HG03521 (cell line): ENCODE measurements at regions not wholly inside any gene's neighbourhood (a gene's known extent, or its start where the extent isn't known, plus 50 kb on each side); places are given as distances from the start of the nearest gene placed in this dataset.

Source experiments
- ATAC-seq: cut with Tn5 transposase; IDR thresholded peaks from one replicate; pipeline ENCODE4 v1.9.1; 2021; ENCODE audit warnings: mild to moderate bottlenecking, moderate library complexity; ENCODE audit not compliant: unreplicated experiment

GRCh38 chr4:24705016-24705753, 90.2 kb upstream of the SOD3 start:
- no peak for ATAC-seq

- ATAC-seq: no peak
Measured at GRCh38 chr4:24713604-24714003, 81.8 kb upstream of the SOD3 start.

GRCh38 chr4:24719615-24720014, 75.8 kb upstream of the SOD3 start:
- no peak for ATAC-seq

GRCh38 chr4:24720436-24720835, 74.9 kb upstream of the SOD3 start:
- ATAC-seq: no peak

GRCh38 chr4:24720979-24721378, 74.4 kb upstream of the SOD3 start:
- ATAC-seq: no peak

GRCh38 chr4:24722026-24722568, 73.3 kb upstream of the SOD3 start:
- no peak for ATAC-seq

- ATAC-seq: no peak
Measured at GRCh38 chr4:24727390-24728224, 67.8 kb upstream of the SOD3 start.

- ATAC-seq: no peak
Measured at GRCh38 chr4:24729119-24729730, 66.1 kb upstream of the SOD3 start.

GRCh38 chr4:24730256-24731001, 64.9 kb upstream of the SOD3 start:
- no peak for ATAC-seq

GRCh38 chr4:24731448-24731847, 63.9 kb upstream of the SOD3 start:
- no peak for ATAC-seq

GRCh38 chr4:24734511-24734910, 60.9 kb upstream of the SOD3 start:
- ATAC-seq: no peak

- ATAC-seq: no peak
Measured at GRCh38 chr4:24736066-24736465, 59.3 kb upstream of the SOD3 start.

- no peak for ATAC-seq
Measured at GRCh38 chr4:24741910-24742309, 53.5 kb upstream of the SOD3 start.

- no peak for ATAC-seq
Measured at GRCh38 chr4:24742335-24742734, 53.0 kb upstream of the SOD3 start.

GRCh38 chr4:24742773-24743172, 52.6 kb upstream of the SOD3 start:
- no peak for ATAC-seq

- ATAC-seq: no peak
Measured at GRCh38 chr4:24743206-24743605, 52.2 kb upstream of the SOD3 start.

- ATAC-seq: no peak
Measured at GRCh38 chr4:24743927-24744326, 51.4 kb upstream of the SOD3 start.

GRCh38 chr4:24745172-24745895, 50.0 kb upstream of the SOD3 start:
- no peak for ATAC-seq
